ENCODE measurements at regions not wholly inside any gene's neighbourhood (a gene's known extent, or its start where the extent isn't known, plus 50 kb on each side); places are given as distances from the start of the nearest gene placed in this dataset.

DNA sequence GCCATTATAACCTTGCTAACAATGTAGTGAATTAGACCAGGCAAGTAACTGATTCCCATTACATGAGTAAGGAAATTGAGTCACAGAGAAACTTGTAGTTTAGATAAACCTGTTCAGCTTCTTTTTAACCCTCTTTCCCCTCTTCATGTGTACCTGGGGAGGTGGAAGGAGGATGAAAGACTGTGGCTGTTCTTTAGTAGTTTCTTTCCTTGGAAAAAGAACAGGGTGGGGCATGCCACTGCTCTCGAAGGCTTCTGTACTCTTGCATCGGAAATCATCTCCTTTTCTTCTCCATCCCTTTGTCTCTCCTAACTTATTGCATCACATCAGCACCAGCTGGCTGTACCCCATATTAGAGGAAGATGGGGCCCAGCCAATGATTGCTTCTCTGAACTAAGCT, 171.4 kb downstream of the PPARGC1A start:
- no peak for TF ChIP-seq EZH2phosphoT487 (IDR thresholded peaks at IDR 0.05; ENCODE audit: borderline replicate concordance)
- TF ChIP-seq, protein P1, sequence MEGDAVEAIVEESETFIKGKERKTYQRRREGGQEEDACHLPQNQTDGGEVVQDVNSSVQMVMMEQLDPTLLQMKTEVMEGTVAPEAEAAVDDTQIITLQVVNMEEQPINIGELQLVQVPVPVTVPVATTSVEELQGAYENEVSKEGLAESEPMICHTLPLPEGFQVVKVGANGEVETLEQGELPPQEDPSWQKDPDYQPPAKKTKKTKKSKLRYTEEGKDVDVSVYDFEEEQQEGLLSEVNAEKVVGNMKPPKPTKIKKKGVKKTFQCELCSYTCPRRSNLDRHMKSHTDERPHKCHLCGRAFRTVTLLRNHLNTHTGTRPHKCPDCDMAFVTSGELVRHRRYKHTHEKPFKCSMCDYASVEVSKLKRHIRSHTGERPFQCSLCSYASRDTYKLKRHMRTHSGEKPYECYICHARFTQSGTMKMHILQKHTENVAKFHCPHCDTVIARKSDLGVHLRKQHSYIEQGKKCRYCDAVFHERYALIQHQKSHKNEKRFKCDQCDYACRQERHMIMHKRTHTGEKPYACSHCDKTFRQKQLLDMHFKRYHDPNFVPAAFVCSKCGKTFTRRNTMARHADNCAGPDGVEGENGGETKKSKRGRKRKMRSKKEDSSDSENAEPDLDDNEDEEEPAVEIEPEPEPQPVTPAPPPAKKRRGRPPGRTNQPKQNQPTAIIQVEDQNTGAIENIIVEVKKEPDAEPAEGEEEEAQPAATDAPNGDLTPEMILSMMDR (conservative IDR thresholded peaks at IDR 0.05; ENCODE audit: low read length) = no peak
- Histone ChIP-seq H3K4me1 (ENCODE audit: insufficient read depth, low read length, poor library complexity, severe bottlenecking) (no peaks in the 10 kb centered on the region), H3K79me2 (ENCODE audit: insufficient read depth, low read length) (no peaks in the 10 kb centered on the region), H3K36me3 (ENCODE audit: insufficient read depth, low read length) (no peaks in the 10 kb centered on the region), H3K9ac (ENCODE audit: low read depth, low read length, poor library complexity, severe bottlenecking) (no peak overlapping the region), H4K20me1 (ENCODE audit: insufficient read depth, low read length, poor library complexity, severe bottlenecking) (no peaks in the 10 kb centered on the region), H2AFZ (ENCODE audit: low read length) (no peak overlapping the region), H3F3A (ENCODE audit: low read depth) (no peaks in the 10 kb centered on the region), H3K4me3 (ENCODE audit: low read length, poor library complexity, severe bottlenecking) (no peak overlapping the region), H3K9me2 (replicated peaks; ENCODE audit: low read depth, low read length) (no peaks in the 10 kb centered on the region), H3K9me3 (ENCODE audit: insufficient read depth, low read depth, low read length) (no peaks in the 10 kb centered on the region), H3K4me2 (ENCODE audit: low read depth, low read length, poor library complexity, severe bottlenecking) (no peak overlapping the region), H3K27me3 (ENCODE audit: insufficient read depth, low read length, poor library complexity, severe bottlenecking) (no peaks in the 10 kb centered on the region)

DNA sequence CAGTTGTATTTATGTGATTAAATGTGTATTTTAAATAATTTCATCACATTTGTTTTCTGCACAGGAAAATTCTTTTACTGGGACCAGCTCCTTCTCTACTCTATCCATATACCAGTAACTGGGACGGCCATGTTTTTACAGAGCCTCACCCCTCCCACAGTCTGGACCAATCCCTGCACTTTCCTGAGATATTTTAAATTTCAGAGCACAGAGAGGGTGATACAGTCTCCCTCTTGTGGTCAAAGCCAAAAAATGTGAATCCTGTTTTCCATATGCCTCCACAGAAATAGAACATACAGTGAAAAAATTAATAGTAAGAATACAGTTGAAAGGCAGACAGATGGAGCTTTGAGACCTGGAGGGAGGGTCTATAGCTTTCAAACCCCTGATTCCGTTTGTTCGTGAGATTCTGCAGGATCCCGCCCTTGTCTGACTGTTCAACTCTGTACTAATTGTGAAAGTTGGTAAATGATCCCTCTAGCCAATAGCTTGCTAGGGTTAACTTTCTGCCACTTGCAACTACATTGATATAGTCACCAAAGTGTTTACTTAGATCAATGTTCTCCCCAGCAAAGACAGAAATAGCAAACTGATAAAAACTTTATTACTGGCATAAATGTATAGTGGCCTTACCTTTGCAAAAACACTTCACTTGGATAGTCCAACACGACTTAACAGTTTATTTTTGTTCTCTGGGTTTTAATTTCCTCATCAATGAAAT, 172.2 kb downstream of the PPARGC1A start:
- no peaks in the 10 kb centered on the region for H4K20me1 ChIP-seq (ENCODE audit: insufficient read depth, low read length, poor library complexity, severe bottlenecking)
- no peaks in the 10 kb centered on the region for H3K4me1 ChIP-seq (ENCODE audit: insufficient read depth, low read length, poor library complexity, severe bottlenecking)
- no peaks in the 10 kb centered on the region for H3K36me3 ChIP-seq (ENCODE audit: insufficient read depth, low read length)
- no peak overlapping the region for H3K9ac ChIP-seq (ENCODE audit: low read depth, low read length, poor library complexity, severe bottlenecking)
- no peak overlapping the region for H3K4me3 ChIP-seq (ENCODE audit: low read length, poor library complexity, severe bottlenecking)
- H3F3A ChIP-seq (ENCODE audit: low read depth) = no peaks in the 10 kb centered on the region
- no peaks in the 10 kb centered on the region for H3K79me2 ChIP-seq (ENCODE audit: insufficient read depth, low read length)
- no peaks in the 10 kb centered on the region for H3K27me3 ChIP-seq (ENCODE audit: insufficient read depth, low read length, poor library complexity, severe bottlenecking)
- H2AFZ ChIP-seq (ENCODE audit: low read length) = no peak overlapping the region
- no peak for TF ChIP-seq EZH2phosphoT487 (IDR thresholded peaks at IDR 0.05; ENCODE audit: borderline replicate concordance)
- TF ChIP-seq, protein P1 (conservative IDR thresholded peaks at IDR 0.05; ENCODE audit: low read length) = peak; percentile 53
- no peaks in the 10 kb centered on the region for H3K9me3 ChIP-seq (ENCODE audit: insufficient read depth, low read depth, low read length)
- no peaks in the 10 kb centered on the region for H3K9me2 ChIP-seq (replicated peaks; ENCODE audit: low read depth, low read length)
- H3K4me2 ChIP-seq (ENCODE audit: low read depth, low read length, poor library complexity, severe bottlenecking) = no peak overlapping the region

DNA sequence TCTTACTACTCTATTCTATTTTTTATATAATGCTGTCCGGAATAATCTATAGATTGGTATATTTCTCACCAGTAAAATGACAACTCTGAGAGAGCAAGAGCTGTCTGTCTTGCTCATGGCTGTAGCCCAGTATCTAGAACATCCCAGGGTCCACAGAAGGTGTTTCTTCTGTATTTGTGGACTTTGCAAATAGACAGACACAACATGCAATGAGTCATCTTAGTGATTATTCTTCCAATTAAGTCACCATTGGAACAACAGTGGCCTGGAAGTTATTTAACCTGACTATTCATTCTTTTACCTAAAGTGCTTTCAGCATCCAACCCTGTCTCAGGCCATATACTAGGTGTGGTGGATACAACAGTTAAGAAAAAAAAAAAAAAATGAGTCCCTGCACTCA, 179.5 kb downstream of the PPARGC1A start:
- H3K4me3 ChIP-seq (ENCODE audit: low read length, poor library complexity, severe bottlenecking) = no peak overlapping the region
- H3K36me3 ChIP-seq (ENCODE audit: insufficient read depth, low read length) = no peaks in the 10 kb centered on the region
- H3K79me2 ChIP-seq (ENCODE audit: insufficient read depth, low read length) = no peaks in the 10 kb centered on the region
- no peak overlapping the region for H2AFZ ChIP-seq (ENCODE audit: low read length)
- no peaks in the 10 kb centered on the region for H3K27me3 ChIP-seq (ENCODE audit: insufficient read depth, low read length, poor library complexity, severe bottlenecking)
- H3K4me2 ChIP-seq (ENCODE audit: low read depth, low read length, poor library complexity, severe bottlenecking) = no peak overlapping the region
- no peaks in the 10 kb centered on the region for H4K20me1 ChIP-seq (ENCODE audit: insufficient read depth, low read length, poor library complexity, severe bottlenecking)
- H3K9me3 ChIP-seq (ENCODE audit: insufficient read depth, low read depth, low read length) = no peaks in the 10 kb centered on the region
- no peaks in the 10 kb centered on the region for H3F3A ChIP-seq (ENCODE audit: low read depth)
- no peak overlapping the region for H3K9ac ChIP-seq (ENCODE audit: low read depth, low read length, poor library complexity, severe bottlenecking)
- H3K9me2 ChIP-seq (replicated peaks; ENCODE audit: low read depth, low read length) = no peaks in the 10 kb centered on the region
- H3K4me1 ChIP-seq (ENCODE audit: insufficient read depth, low read length, poor library complexity, severe bottlenecking) = no peaks in the 10 kb centered on the region
- TF ChIP-seq, protein P1 (conservative IDR thresholded peaks at IDR 0.05; ENCODE audit: low read length) = no peak
- TF ChIP-seq EZH2phosphoT487 (IDR thresholded peaks at IDR 0.05; ENCODE audit: borderline replicate concordance) = no peak
